Upper lobe of left lung (tissue), 4 donors: ENCODE measurements at regions not wholly inside any gene's neighbourhood (a gene's known extent, or its start where the extent isn't known, plus 50 kb on each side); places are given as distances from the start of the nearest gene placed in this dataset.
"Not testable (repeated sequence)": the region's sequence is repeated elsewhere in the genome, so short reads cannot be mapped to it uniquely, and the experiment has no call there.

Experiments used
- EP300 ChIP-seq, 4 donors: sonication (generic); formaldehyde crosslinking; IDR thresholded peaks; one replicate each; pipeline ENCODE4 v1.5.1; 2017; ENCODE audit warnings: antibody characterized with exemption in 4 of 4, control low read depth in 2 of 4
- POLR2A ChIP-seq, 4 donors: fragments of 450-650 bp; IDR thresholded peaks; one replicate each; pipeline ENCODE4 v1.5.1; 2016 to 2017; ENCODE audit warnings: antibody characterized with exemption in 4 of 4, mild to moderate bottlenecking in 2 of 4
- POLR2AphosphoS5 ChIP-seq, 2 donors: sonication (generic); formaldehyde crosslinking; IDR thresholded peaks; one replicate each; pipeline ENCODE4 v1.5.1; 2017; ENCODE audit warnings: antibody characterized with exemption in 2 of 2
- TF ChIP-seq, protein P1 (sequence below), 6 experiments: fragments of 450-650 bp in 4 of 6; fragments of 200-600 bp in 2 of 6; sonication (generic) in 2 of 6; IDR thresholded peaks; one replicate each; pipeline ENCODE4 v1.5.1; 2016 to 2019; ENCODE audit warnings: antibody characterized with exemption in 6 of 6

DNA sequence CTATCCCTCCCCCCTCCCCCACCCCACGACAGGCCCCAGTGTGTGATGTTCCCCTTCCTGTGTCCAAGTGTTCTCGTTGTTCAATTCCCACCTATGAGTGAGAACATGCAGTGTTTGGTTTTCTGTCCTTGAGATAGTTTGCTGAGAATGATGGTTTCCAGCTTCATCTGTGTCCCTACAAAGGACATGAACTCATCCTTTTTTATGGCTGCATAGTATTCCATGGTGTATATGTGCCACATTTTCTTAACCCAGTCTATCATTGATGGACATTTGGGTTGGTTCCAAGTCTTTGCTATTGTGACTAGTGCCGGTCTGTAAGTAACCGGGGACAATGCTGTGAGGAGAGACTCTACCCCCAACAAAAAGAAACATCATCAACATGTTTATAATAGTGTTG is 217.2 kb downstream of the SEC23IP start:
- TF ChIP-seq, protein P1, sequence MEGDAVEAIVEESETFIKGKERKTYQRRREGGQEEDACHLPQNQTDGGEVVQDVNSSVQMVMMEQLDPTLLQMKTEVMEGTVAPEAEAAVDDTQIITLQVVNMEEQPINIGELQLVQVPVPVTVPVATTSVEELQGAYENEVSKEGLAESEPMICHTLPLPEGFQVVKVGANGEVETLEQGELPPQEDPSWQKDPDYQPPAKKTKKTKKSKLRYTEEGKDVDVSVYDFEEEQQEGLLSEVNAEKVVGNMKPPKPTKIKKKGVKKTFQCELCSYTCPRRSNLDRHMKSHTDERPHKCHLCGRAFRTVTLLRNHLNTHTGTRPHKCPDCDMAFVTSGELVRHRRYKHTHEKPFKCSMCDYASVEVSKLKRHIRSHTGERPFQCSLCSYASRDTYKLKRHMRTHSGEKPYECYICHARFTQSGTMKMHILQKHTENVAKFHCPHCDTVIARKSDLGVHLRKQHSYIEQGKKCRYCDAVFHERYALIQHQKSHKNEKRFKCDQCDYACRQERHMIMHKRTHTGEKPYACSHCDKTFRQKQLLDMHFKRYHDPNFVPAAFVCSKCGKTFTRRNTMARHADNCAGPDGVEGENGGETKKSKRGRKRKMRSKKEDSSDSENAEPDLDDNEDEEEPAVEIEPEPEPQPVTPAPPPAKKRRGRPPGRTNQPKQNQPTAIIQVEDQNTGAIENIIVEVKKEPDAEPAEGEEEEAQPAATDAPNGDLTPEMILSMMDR (IDR thresholded peaks at IDR 0.05) = not testable (repeated sequence)
- TF ChIP-seq POLR2AphosphoS5, EP300, POLR2A (IDR thresholded peaks at IDR 0.05): not testable (repeated sequence)
